H1 (cell line): ENCODE measurements at regions not wholly inside any gene's neighbourhood (a gene's known extent, or its start where the extent isn't known, plus 50 kb on each side); places are given as distances from the start of the nearest gene placed in this dataset.

Source experiments
- CTCF ChIA-PET: fragments of 300-600 bp; sonication (Branson Sonifier 250); formaldehyde crosslinking; loops from one replicate; lab custom pipeline; 2021; ENCODE audit not compliant: partially characterized antibody; lab: Charles Lee
- POLR2A ChIA-PET: fragments of 300-600 bp; sonication (Branson Sonifier 250); formaldehyde crosslinking; loops from one replicate; lab custom pipeline; 2021; ENCODE audit warnings: inconsistent platforms; ENCODE audit not compliant: partially characterized antibody; lab: Charles Lee
- DNase-seq, 2 experiments: peaks; one replicate each; pipeline versions ENCODE4 v3.0.0 to v3.0.0-alpha.2; 2010 to 2022; ENCODE audit warnings: low spot score in 2 of 2, low read depth in 1 of 2, mixed read lengths in 1 of 2
- FAIRE-seq: peaks from 2 replicates; lab custom pipeline; 2011; peaks lifted over from hg19 to GRCh38; lab: Jason Lieb, UNC
- H2AFZ ChIP-seq: 2 replicates; pipeline ENCODE4 v1.8.1; 2012; ENCODE audit warnings: low read length, inconsistent platforms
- H2AK5ac ChIP-seq: 2 replicates; pipeline ENCODE4 v1.6.1; 2013; ENCODE audit warnings: low read depth, low read length
- H2BK120ac ChIP-seq: replicated peaks from 2 replicates; pipeline ENCODE3; 2013; ENCODE audit warnings: low read depth, low read length, inconsistent platforms
- H2BK12ac ChIP-seq: 2 replicates; pipeline ENCODE4 v1.6.1; 2013; ENCODE audit warnings: low read depth, low read length
- H2BK15ac ChIP-seq: 2 replicates; pipeline ENCODE4 v1.6.1; 2013; ENCODE audit warnings: low read length
- H2BK20ac ChIP-seq: 2 replicates; pipeline ENCODE4 v1.6.1; 2013; ENCODE audit warnings: low read length
- H2BK5ac ChIP-seq: 2 replicates; pipeline ENCODE4 v1.6.1; 2013; ENCODE audit warnings: low read depth, low read length
- H3K14ac ChIP-seq: 2 replicates; pipeline ENCODE4 v1.6.1; 2013; ENCODE audit warnings: inconsistent platforms; ENCODE audit not compliant: insufficient read length
- H3K18ac ChIP-seq: 2 replicates; pipeline ENCODE4 v1.6.1; 2013; ENCODE audit warnings: low read length; ENCODE audit errors: extremely low read depth
- H3K23ac ChIP-seq: 2 replicates; pipeline ENCODE4 v1.6.1; 2013; ENCODE audit warnings: inconsistent platforms; ENCODE audit not compliant: insufficient read length
- H3K23me2 ChIP-seq: 2 replicates; pipeline ENCODE4 v1.6.1; 2013; ENCODE audit warnings: low read depth, low read length
- H3K27ac ChIP-seq: 2 replicates; pipeline ENCODE4 v1.6.1; 2011; ENCODE audit warnings: low read depth, low read length, inconsistent platforms
- H3K27me3 ChIP-seq, 4 experiments: replicated peaks in 1 of 4; 1 replicate in 1 of 4; 2 replicates in 3 of 4; pipeline versions ENCODE4 v1.6.1 to v1.8.1; 2011 to 2013; ENCODE audit warnings: low read length in 3 of 4, mild to moderate bottlenecking in 3 of 4, inconsistent platforms in 2 of 4, mixed read lengths in 2 of 4, moderate library complexity in 1 of 4; ENCODE audit not compliant: control insufficient read depth in 3 of 4, insufficient read depth in 3 of 4; ENCODE audit errors: extremely low read depth in 1 of 4
- H3K36me3 ChIP-seq, 4 experiments: 2 replicates each; pipeline versions ENCODE4 v1.6.1 to v1.8.1; 2011 to 2013; ENCODE audit warnings: mild to moderate bottlenecking in 4 of 4, low read length in 3 of 4, moderate library complexity in 2 of 4, control low read depth in 1 of 4, inconsistent platforms in 1 of 4; ENCODE audit not compliant: insufficient read depth in 4 of 4, control insufficient read depth in 2 of 4
- H3K4ac ChIP-seq: replicated peaks from 2 replicates; pipeline ENCODE3; 2013; ENCODE audit warnings: low read length, low read depth, mixed read lengths, inconsistent platforms; ENCODE audit not compliant: insufficient read length
- H3K4me1 ChIP-seq, 4 experiments: replicated peaks in 1 of 4; 1 replicate in 1 of 4; 2 replicates in 3 of 4; pipeline versions ENCODE4 v1.6.1 to v1.8.1; 2011 to 2013; ENCODE audit warnings: low read length in 3 of 4, inconsistent platforms in 2 of 4, mixed read lengths in 1 of 4; ENCODE audit not compliant: insufficient read depth in 4 of 4, control insufficient read depth in 3 of 4
- H3K4me2 ChIP-seq, 2 experiments: 2 replicates each; pipeline versions ENCODE4 v1.6.1 to v1.8.1; 2011 to 2013; ENCODE audit warnings: low read depth in 2 of 2, low read length in 2 of 2, control low read depth in 1 of 2, inconsistent platforms in 1 of 2, mild to moderate bottlenecking in 1 of 2; ENCODE audit not compliant: insufficient read depth in 1 of 2
- H3K4me3 ChIP-seq, 4 experiments: fragments of 200-600, 300-600 bp in 1 of 4; sonication (generic), shearing (Covaris generic), sonication (Bioruptor Twin) in 1 of 4; 2 replicates each; pipeline versions ENCODE4 v1.5.1 to v1.8.1; 2011 to 2016; ENCODE audit warnings: low read length in 4 of 4, low read depth in 3 of 4, control low read depth in 2 of 4, inconsistent platforms in 2 of 4, mild to moderate bottlenecking in 2 of 4, mixed read lengths in 1 of 4, moderate library complexity in 1 of 4; ENCODE audit not compliant: insufficient read depth in 2 of 4; ENCODE audit errors: extremely low read depth in 1 of 4
- H3K56ac ChIP-seq: replicated peaks from 2 replicates; pipeline ENCODE3; 2013; ENCODE audit warnings: low read depth, mild to moderate bottlenecking, mixed read lengths, low read length, inconsistent platforms; ENCODE audit not compliant: insufficient read length
- H3K79me1 ChIP-seq: 2 replicates; pipeline ENCODE4 v1.6.1; 2013; ENCODE audit warnings: low read depth, low read length, control low read depth
- H3K79me2 ChIP-seq, 2 experiments: 2 replicates each; pipeline versions ENCODE4 v1.6.1 to v1.8.1; 2012 to 2013; ENCODE audit warnings: low read length in 2 of 2, mild to moderate bottlenecking in 2 of 2, inconsistent platforms in 1 of 2; ENCODE audit not compliant: insufficient read depth in 2 of 2, control insufficient read depth in 1 of 2
- H3K9ac ChIP-seq, 4 experiments: replicated peaks in 1 of 4; 1 replicate in 1 of 4; 2 replicates in 3 of 4; pipeline versions ENCODE4 v1.6.1 to v1.8.1; 2011 to 2013; ENCODE audit warnings: low read depth in 3 of 4, low read length in 3 of 4, control low read depth in 2 of 4, mild to moderate bottlenecking in 2 of 4, moderate library complexity in 2 of 4, inconsistent platforms in 1 of 4; ENCODE audit errors: extremely low read depth in 1 of 4
- H3K9me3 ChIP-seq, 2 experiments: 2 replicates each; pipeline versions ENCODE4 v1.6.1 to v1.8.1; 2012 to 2013; ENCODE audit warnings: mild to moderate bottlenecking in 2 of 2, moderate library complexity in 2 of 2, control low read depth in 1 of 2, inconsistent platforms in 1 of 2, low read depth in 1 of 2, low read length in 1 of 2, mixed read lengths in 1 of 2; ENCODE audit not compliant: insufficient read depth in 2 of 2
- H4K20me1 ChIP-seq, 2 experiments: replicated peaks in 1 of 2; 2 replicates each; pipeline versions ENCODE3 to v1.8.1; 2011 to 2013; ENCODE audit warnings: inconsistent platforms in 2 of 2, low read length in 2 of 2, mild to moderate bottlenecking in 1 of 2; ENCODE audit not compliant: insufficient read depth in 2 of 2, control insufficient read depth in 1 of 2
- H4K5ac ChIP-seq: 2 replicates; pipeline ENCODE4 v1.6.1; 2013; ENCODE audit warnings: low read length, low read depth, mixed read lengths, inconsistent platforms; ENCODE audit not compliant: insufficient read length
- H4K8ac ChIP-seq: 2 replicates; pipeline ENCODE4 v1.8.0; 2013; ENCODE audit warnings: mild to moderate bottlenecking, moderate library complexity, low read length, inconsistent platforms; ENCODE audit not compliant: insufficient read depth; ENCODE audit errors: extremely low read depth
- H4K91ac ChIP-seq: replicated peaks from 2 replicates; pipeline ENCODE3; 2013; ENCODE audit warnings: low read length, mixed read lengths, inconsistent platforms; ENCODE audit not compliant: insufficient read length
- BCL11A ChIP-seq, 2 experiments: IDR thresholded peaks; one replicate each; pipeline ENCODE4 v1.6.1; 2011; ENCODE audit warnings: low read depth in 2 of 2, low read length in 2 of 2, mild to moderate bottlenecking in 2 of 2
- CHD1 ChIP-seq: IDR thresholded peaks from 2 replicates; pipeline ENCODE4 v1.6.1; 2012; ENCODE audit warnings: low read depth, low read length, improper control_type of control experiment
- CREB1 ChIP-seq: IDR thresholded peaks from 2 replicates; pipeline ENCODE4 v1.6.1; 2012; ENCODE audit warnings: inconsistent platforms
- KDM1A ChIP-seq: fragments of 200-600, 300-600 bp; sonication (generic); IDR thresholded peaks from 2 replicates; pipeline ENCODE4 v1.7.1; 2016; ENCODE audit warnings: mild to moderate bottlenecking, low read length, borderline replicate concordance
- RXRA ChIP-seq: IDR thresholded peaks from 2 replicates; pipeline ENCODE4 v1.6.1; 2011; ENCODE audit warnings: low read depth, mild to moderate bottlenecking, low read length, moderate library complexity; ENCODE audit not compliant: insufficient read depth
- SIX5 ChIP-seq: IDR thresholded peaks from 2 replicates; pipeline ENCODE4 v1.6.1; 2011; ENCODE audit warnings: mild to moderate bottlenecking, low read depth, low read length
- TAF7 ChIP-seq: optimal IDR thresholded peaks from 2 replicates; pipeline ENCODE3; 2011; ENCODE audit warnings: low read depth, mild to moderate bottlenecking, inconsistent platforms, low read length, moderate library complexity, borderline replicate concordance
- TCF12 ChIP-seq: IDR thresholded peaks from 2 replicates; pipeline ENCODE4 v1.6.1; 2011; ENCODE audit warnings: low read depth, mild to moderate bottlenecking, low read length
- WGBS, 2 experiments: shearing (Covaris generic) in 1 of 2; methylation state at CpG; one replicate each; pipeline versions ENCODE4 v1.1.6 to v1.1.7; 2013 to 2015; ENCODE audit warnings: low lambda C conversion rate in 2 of 2, mixed read lengths in 2 of 2, inconsistent platforms in 1 of 2, low coverage in 1 of 2, missing lambda C conversion rate in 1 of 2; ENCODE audit not compliant: insufficient replicate concordance in 2 of 2, insufficient coverage in 1 of 2, insufficient read length in 1 of 2; ENCODE audit errors: extremely low coverage in 1 of 2, missing lambda C conversion rate in 1 of 2; 5-methylcytosine and 5-hydroxymethylcytosine counted together

DNA sequence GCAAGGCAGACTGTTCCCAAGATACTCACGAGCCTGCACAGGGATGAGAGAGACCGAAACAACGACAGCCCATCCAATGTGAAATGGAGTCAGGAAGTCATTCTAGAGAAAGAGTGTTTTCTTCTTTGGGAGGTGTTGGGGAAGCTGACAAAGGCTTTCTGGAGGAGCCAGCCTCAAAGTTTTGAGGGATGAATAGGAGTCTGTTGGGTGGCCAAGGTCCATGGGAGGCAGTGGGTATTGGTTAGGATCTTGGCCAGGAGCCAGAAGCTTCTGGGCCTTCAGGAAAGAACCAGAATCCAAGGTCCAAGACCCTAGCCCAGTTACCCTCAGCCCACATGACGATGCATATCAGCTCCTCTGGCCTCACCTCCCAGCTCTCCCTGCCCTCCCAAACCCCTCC is 59.9 kb upstream of the SHISAL1 start:
- Histone ChIP-seq H4K5ac (no peak overlapping the region), H3K23me2 (no peaks in the 10 kb centered on the region), H3K36me3 (no peaks in the 10 kb centered on the region), H2AK5ac (no peak overlapping the region), H3K4me3 (no peak overlapping the region), H2BK15ac (no peak overlapping the region), H4K91ac (no peak overlapping the region), H3K27ac (no peak overlapping the region), H2BK12ac (no peak overlapping the region), H3K4me2 (no peak overlapping the region), H3K18ac (no peak overlapping the region), H3K79me2 (no peaks in the 10 kb centered on the region), H3K23ac (no peak overlapping the region), H4K20me1 (no peaks in the 10 kb centered on the region), H3K9me3 (peaks cover 0 to 5% of the 10 kb centered on the region in 2 experiments; a peak in 3 of 4 replicates), H2BK5ac (no peak overlapping the region), H3K4ac (no peak overlapping the region), H2AFZ (no peak overlapping the region), H3K4me1 (no peaks in the 10 kb centered on the region; a peak in 1 of 7 replicates), H3K56ac (no peak overlapping the region), H3K9ac (no peak overlapping the region), H2BK120ac (no peak overlapping the region), H3K27me3 (peaks cover 0 to 3% (median 0%) of the 10 kb centered on the region in 4 experiments; a peak in 1 of 7 replicates), H2BK20ac (no peak overlapping the region), H3K79me1 (no peaks in the 10 kb centered on the region), H3K14ac (no peak overlapping the region), H4K8ac (no peak overlapping the region)
- 76% methylated on average over 3 of the region's 4 CpGs; no CpG with 5 or more reads in 1 of the 2 experiments for WGBS, 2 experiments
- DNase-seq = no peak
- FAIRE-seq = no peak
- CTCF ChIA-PET = interaction anchor here (0.7 to 7.0 kb wide), 5 partner anchors 10 to 379 kb away, joined by 3 to 59 read pairs (median 5); no protein-coding TSS in a partner anchor
- TF ChIP-seq RXRA (no peak), SIX5 (no peak), CHD1 (no peak), TCF12 (no peak), TAF7 (no peak), KDM1A (no peak), BCL11A (IDR thresholded peaks at IDR 0.05; ENCODE audit: low read depth in 2 of 2, low read length in 2 of 2) (no peak), CREB1 (no peak)
- POLR2A ChIA-PET = no interaction called here
